ENCODE measurements at regions not wholly inside any gene's neighbourhood (a gene's known extent, or its start where the extent isn't known, plus 50 kb on each side); places are given as distances from the start of the nearest gene placed in this dataset.

DNA sequence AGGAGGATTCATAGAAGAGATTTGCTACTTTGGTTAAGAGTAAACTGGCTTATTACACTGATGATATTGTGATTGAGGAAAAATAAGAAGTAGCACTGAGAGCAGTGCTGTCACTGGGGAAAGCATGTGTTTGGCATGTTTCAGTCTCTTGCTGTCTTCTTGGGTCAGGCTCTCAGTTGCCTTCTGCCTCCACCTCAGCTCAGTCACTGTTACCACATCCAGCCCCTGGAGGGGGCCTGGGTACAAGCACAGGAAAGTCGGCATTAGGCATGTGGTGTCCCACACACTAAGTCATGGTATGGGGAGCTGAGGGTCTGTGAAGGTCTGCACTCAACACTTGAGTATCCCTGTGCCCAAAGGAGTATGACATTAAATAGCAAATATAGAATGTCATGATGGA is 958.3 kb upstream of the CDH9 start:
- Histone ChIP-seq H3K27me3 (ENCODE audit: insufficient read depth, low read length) (no peaks in the 10 kb centered on the region), H3K9ac (ENCODE audit: extremely low read depth, insufficient read length, low read length) (no peak overlapping the region), H2AK5ac (ENCODE audit: insufficient read length, low read length) (no peak overlapping the region), H2BK20ac (ENCODE audit: low read depth, low read length, poor library complexity, severe bottlenecking) (no peak overlapping the region), H3K27ac (ENCODE audit: insufficient read length, low read depth, low read length) (no peak overlapping the region), H4K20me1 (ENCODE audit: control insufficient read depth, insufficient read depth, insufficient read length) (no peaks in the 10 kb centered on the region), H3K4me2 (ENCODE audit: insufficient read depth, insufficient read length, low read length) (no peak overlapping the region), H3K79me1 (ENCODE audit: insufficient read depth, low read depth, low read length, poor library complexity, severe bottlenecking) (no peaks in the 10 kb centered on the region), H4K5ac (ENCODE audit: insufficient read length, low read depth, low read length) (no peak overlapping the region), H2BK12ac (ENCODE audit: insufficient read length, low read depth, low read length) (peak overlapping the region; percentile 62), H2BK120ac (ENCODE audit: low read depth, low read length, poor library complexity, severe bottlenecking) (no peak overlapping the region), H3K23ac (ENCODE audit: insufficient read length, low read depth, low read length) (no peak overlapping the region), H2AFZ (ENCODE audit: low read length) (no peak overlapping the region), H3K9me3 (ENCODE audit: control insufficient read depth, low read depth, low read length) (no peaks in the 10 kb centered on the region), H3K4ac (ENCODE audit: low read depth, low read length) (no peak overlapping the region), H3K18ac (ENCODE audit: insufficient read length, low read depth, low read length) (no peak overlapping the region), H3K79me2 (ENCODE audit: insufficient read depth, low read length) (no peaks in the 10 kb centered on the region), H3K56ac (ENCODE audit: insufficient read length, low read depth, low read length) (no peak overlapping the region), H3K4me1 (ENCODE audit: insufficient read depth, low read length) (no peaks in the 10 kb centered on the region), H2BK15ac (ENCODE audit: low read depth, low read length) (no peak overlapping the region), H3K23me2 (ENCODE audit: insufficient read length, low read depth, low read length, poor library complexity, severe bottlenecking) (no peaks in the 10 kb centered on the region), H4K8ac (replicated peaks; ENCODE audit: insufficient read length, low read depth, low read length) (no peak overlapping the region), H3T11ph (ENCODE audit: low read length) (no peak overlapping the region), H4K91ac (ENCODE audit: insufficient read length, low read depth, low read length) (no peak overlapping the region), H3K14ac (ENCODE audit: insufficient read depth, low read length) (no peak overlapping the region), H2BK5ac (ENCODE audit: insufficient read length, low read length) (no peak overlapping the region)
- H3K4me3 Mint-ChIP-seq = no peak overlapping the region
- peaks cover 2 to 8% of the 10 kb centered on the region in 2 experiments; a peak in 4 of 5 replicates for H3K9me3 Mint-ChIP-seq
- TF ChIP-seq, protein P1, sequence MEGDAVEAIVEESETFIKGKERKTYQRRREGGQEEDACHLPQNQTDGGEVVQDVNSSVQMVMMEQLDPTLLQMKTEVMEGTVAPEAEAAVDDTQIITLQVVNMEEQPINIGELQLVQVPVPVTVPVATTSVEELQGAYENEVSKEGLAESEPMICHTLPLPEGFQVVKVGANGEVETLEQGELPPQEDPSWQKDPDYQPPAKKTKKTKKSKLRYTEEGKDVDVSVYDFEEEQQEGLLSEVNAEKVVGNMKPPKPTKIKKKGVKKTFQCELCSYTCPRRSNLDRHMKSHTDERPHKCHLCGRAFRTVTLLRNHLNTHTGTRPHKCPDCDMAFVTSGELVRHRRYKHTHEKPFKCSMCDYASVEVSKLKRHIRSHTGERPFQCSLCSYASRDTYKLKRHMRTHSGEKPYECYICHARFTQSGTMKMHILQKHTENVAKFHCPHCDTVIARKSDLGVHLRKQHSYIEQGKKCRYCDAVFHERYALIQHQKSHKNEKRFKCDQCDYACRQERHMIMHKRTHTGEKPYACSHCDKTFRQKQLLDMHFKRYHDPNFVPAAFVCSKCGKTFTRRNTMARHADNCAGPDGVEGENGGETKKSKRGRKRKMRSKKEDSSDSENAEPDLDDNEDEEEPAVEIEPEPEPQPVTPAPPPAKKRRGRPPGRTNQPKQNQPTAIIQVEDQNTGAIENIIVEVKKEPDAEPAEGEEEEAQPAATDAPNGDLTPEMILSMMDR (conservative IDR thresholded peaks at IDR 0.05) = no peak
- H3K27me3 Mint-ChIP-seq (ENCODE audit: low read depth) = no peaks in the 10 kb centered on the region
- peak overlapping the region in 1 of 3 experiments; percentile 75; a peak in 1 of 7 replicates for H3K27ac Mint-ChIP-seq
- H3K4me1 Mint-ChIP-seq = no peaks in the 10 kb centered on the region
- DNase-seq = no peak
- no CpG with 5 or more reads among the region's 1 CpG for WGBS (ENCODE audit: extremely low coverage, insufficient read length, low lambda C conversion rate)
- H3K36me3 Mint-ChIP-seq (ENCODE audit: insufficient read depth in 1 of 3, low read depth in 3 of 3) = no peaks in the 10 kb centered on the region; a peak in 1 of 7 replicates

All from H9 (cell line).